AG09319 (cell line): ENCODE measurements at regions not wholly inside any gene's neighbourhood (a gene's known extent, or its start where the extent isn't known, plus 50 kb on each side); places are given as distances from the start of the nearest gene placed in this dataset.

Source experiments
- DNase-seq: peaks from one replicate; pipeline ENCODE4 v3.0.0-alpha.2; 2010; ENCODE audit warnings: low read depth; ENCODE audit errors: extremely low read depth
- TF ChIP-seq, protein P1 (sequence below): IDR thresholded peaks from 2 replicates; pipeline ENCODE4 v1.5.1; 2011; ENCODE audit warnings: low read depth, mild to moderate bottlenecking, inconsistent platforms, low read length, moderate library complexity

DNA sequence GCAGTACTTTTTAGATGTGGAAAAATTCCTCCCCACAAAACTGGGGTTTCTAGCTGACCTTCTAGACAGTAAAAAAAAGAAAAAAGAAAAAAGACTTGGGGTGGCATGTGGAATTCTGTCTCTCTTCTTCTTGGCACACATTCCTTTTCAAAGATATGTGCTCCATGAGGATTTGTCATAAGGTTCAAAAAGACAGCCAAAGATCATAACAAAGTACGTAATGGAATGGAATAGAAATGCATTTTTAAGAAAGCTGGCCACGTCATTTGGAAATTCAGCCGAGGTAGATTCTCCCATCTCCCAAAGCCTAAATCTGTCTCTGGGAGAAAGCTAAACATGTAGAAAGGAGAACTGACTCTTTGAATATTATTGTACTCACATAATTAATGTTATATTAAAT lies 381.3 kb upstream of the NFE2L3 start:
- TF ChIP-seq, protein P1, sequence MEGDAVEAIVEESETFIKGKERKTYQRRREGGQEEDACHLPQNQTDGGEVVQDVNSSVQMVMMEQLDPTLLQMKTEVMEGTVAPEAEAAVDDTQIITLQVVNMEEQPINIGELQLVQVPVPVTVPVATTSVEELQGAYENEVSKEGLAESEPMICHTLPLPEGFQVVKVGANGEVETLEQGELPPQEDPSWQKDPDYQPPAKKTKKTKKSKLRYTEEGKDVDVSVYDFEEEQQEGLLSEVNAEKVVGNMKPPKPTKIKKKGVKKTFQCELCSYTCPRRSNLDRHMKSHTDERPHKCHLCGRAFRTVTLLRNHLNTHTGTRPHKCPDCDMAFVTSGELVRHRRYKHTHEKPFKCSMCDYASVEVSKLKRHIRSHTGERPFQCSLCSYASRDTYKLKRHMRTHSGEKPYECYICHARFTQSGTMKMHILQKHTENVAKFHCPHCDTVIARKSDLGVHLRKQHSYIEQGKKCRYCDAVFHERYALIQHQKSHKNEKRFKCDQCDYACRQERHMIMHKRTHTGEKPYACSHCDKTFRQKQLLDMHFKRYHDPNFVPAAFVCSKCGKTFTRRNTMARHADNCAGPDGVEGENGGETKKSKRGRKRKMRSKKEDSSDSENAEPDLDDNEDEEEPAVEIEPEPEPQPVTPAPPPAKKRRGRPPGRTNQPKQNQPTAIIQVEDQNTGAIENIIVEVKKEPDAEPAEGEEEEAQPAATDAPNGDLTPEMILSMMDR: no peak
- DNase-seq: no peak

DNA sequence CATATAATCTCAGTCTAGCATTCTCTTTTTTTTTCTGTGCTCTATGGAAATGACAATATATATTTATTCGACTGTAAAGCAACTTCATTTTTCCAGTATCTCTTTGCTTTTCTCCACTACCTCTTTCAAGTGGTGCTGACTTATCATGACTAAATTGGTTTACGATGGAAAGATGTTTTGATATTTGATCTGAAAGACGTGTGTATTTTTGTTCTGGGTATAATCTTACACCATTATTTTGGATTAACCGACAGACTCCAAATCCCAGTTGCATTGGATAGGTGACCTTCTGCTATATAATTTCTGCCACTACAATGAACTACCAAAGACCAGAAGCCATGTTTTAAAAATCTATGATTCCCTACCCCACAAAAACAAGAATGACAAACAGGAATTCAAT lies 380.5 kb upstream of the NFE2L3 start:
- DNase-seq: no peak
- TF ChIP-seq, protein P1: no peak

DNA sequence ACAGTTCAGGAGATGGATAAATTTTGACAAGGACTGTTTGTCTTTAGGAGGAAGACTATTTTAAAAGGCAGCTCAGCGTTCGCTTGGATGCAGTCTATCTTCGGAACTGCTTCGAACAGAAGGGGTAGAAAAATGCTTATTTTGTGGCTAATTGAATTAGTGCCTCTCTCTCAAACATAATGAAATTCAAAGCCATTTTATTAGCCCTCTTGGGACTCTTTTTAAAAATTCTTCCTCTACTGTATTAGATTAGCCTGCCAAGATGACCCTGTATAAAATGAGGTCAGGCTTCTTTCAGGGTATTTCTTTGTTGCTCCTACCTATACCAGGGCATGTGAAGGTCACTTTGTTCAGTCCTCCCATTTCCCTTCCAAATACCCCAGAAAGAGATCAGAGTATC lies 379.2 kb upstream of the NFE2L3 start:
- TF ChIP-seq, protein P1: no peak
- no peak for DNase-seq

DNA sequence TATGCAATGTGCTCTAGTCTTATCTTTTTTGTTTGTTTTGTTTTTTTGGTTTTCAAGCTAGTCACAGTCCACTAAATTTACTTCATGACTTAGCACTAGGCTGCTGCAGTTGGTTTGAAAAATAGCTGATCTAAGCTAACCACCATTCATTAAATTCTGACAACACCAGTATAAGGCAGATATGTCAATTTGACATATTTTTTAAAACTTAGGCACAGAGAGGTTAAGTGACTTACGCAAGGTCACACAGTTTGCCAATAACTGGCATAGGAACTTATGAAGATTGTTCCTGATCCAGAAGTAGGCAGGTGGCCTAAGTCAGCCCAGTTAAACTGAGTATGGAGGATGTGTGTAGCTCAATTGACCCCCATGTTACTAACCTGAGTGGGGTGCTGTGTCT lies 377.3 kb upstream of the NFE2L3 start:
- DNase-seq: no peak
- TF ChIP-seq, protein P1: no peak

DNA sequence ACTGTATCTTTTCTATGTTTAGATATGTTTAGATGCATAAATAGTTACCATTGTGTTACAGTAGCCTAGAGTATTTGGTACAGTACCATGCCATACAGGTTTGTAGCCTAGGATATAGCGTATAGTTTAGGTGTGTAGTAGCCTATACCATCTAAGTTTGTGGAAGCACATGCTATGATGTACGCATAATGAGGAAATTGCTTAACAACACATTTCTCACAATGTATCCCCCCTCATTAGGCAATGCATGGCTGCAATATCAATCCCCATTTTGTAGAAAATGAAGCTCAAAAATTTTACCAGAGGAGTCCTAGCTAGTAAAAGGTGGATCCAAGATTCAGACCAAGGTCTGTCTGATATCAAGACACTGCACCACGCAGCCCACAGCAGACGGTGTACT lies 376.4 kb upstream of the NFE2L3 start:
- no peak for DNase-seq
- TF ChIP-seq, protein P1: no peak

DNA sequence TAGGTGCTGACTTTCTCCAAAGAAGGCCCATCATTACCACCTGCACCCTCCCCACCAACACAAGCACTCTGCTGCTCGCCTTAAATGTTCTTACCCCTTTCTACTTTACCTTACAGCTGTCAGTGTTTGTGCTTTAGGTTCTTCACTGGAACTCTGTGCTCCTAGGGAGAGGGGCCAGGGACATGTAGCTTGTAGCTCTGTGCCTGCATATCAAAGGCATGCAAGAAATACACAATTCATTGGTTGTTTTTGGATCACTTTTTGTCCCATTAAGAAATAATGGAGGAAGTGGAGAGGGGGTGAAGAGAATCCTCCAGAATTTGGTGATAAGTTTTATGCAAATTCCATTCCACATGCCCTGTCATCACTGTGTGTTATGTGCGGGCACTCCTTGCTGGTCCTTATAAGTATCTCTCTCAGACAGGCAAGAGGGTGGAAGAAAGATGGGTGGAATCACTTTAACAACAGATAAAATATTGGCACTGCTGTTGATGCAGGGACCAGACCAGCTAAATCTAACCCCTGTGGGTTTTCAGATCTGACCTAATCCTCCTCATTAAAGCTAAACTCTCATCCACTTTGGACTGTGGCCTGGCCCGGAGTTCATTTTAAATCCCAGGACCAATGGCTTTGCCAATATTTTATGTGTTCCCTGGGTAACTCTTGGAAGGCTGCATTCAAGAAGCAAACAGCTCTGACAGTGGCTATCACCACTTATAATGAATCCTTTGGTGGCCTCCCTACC lies 375.8 kb upstream of the NFE2L3 start:
- DNase-seq: no peak
- TF ChIP-seq, protein P1: no peak

DNA sequence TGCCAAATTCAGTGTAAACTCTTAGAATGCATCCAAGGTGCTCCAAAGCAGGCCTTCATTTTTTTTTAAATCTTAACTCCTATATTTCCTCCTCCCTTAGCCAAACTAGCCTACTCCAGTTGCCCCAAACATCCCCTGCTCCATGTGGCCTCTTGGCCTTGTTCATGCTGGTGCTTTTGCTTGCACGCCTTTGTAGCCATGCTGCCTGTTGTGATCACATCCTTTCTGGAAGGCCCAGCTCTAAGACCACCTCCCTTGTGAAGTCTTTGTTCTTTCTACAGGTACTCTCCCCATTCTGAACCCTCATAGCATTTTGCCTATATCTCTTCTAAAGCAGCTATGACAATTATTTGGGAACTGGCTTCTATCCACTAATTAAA lies 375.3 kb upstream of the NFE2L3 start:
- TF ChIP-seq, protein P1: no peak
- no peak for DNase-seq
